Karpas-422 (cell line): ENCODE measurements at regions not wholly inside any gene's neighbourhood (a gene's known extent, or its start where the extent isn't known, plus 50 kb on each side); places are given as distances from the start of the nearest gene placed in this dataset.
A peak's percentile ranks its signal among the peaks of the same experiment; 100 is the strongest.

ENCODE experiments used
- DNase-seq: peaks from one replicate; pipeline ENCODE4 v3.0.0-alpha.2; 2015
- H2AFZ ChIP-seq: fragments of 200-600 bp; sonication (generic); 2 replicates; pipeline ENCODE4 v1.6.1; 2014; ENCODE audit warnings: antibody characterized with exemption, low read length, mixed read lengths
- H3K27ac ChIP-seq: fragments of 200-600 bp; sonication (generic); 2 replicates; pipeline ENCODE4 v1.5.1; 2014; ENCODE audit warnings: mild to moderate bottlenecking, low read length, moderate library complexity
- H3K27me3 ChIP-seq: fragments of 200-600 bp; sonication (generic); 2 replicates; pipeline ENCODE4 v1.6.1; 2014; ENCODE audit warnings: low read length, mixed read lengths
- H3K36me3 ChIP-seq: fragments of 200-600 bp; sonication (generic); 2 replicates; pipeline ENCODE4 v1.6.1; 2014; ENCODE audit warnings: low read length, mixed read lengths; ENCODE audit not compliant: insufficient read depth
- H3K4me1 ChIP-seq: fragments of 200-600 bp; sonication (generic); 2 replicates; pipeline ENCODE4 v1.6.1; 2014; ENCODE audit warnings: mild to moderate bottlenecking, low read length, mixed read lengths
- H3K4me2 ChIP-seq: fragments of 200-600 bp; sonication (generic); 2 replicates; pipeline ENCODE4 v1.6.1; 2014; ENCODE audit warnings: low read length, low read depth, mild to moderate bottlenecking; ENCODE audit not compliant: poor library complexity, severe bottlenecking
- H3K4me3 ChIP-seq: fragments of 200-600 bp; sonication (generic); 2 replicates; pipeline ENCODE4 v1.5.1; 2014; ENCODE audit warnings: mild to moderate bottlenecking, antibody characterized with exemption, low read length, mixed read lengths
- H3K79me2 ChIP-seq: fragments of 200-600 bp; sonication (generic); 2 replicates; pipeline ENCODE4 v1.6.1; 2014; ENCODE audit warnings: mild to moderate bottlenecking, low read length, mixed read lengths
- H3K9ac ChIP-seq: fragments of 200-600 bp; sonication (generic); 2 replicates; pipeline ENCODE4 v1.6.0; 2014; ENCODE audit warnings: low read length
- H3K9me2 ChIP-seq: fragments of 200-600 bp; sonication (generic), shearing (Covaris generic); replicated peaks from 2 replicates; pipeline ENCODE4 v1.6.0; 2014; ENCODE audit warnings: mild to moderate bottlenecking, low read length, moderate library complexity; ENCODE audit not compliant: insufficient read depth
- H3K9me3 ChIP-seq: fragments of 300-700, 200-600 bp; sonication (generic); 2 replicates; pipeline ENCODE4 v1.6.1; 2014; ENCODE audit warnings: low read length, mixed read lengths
- H4K20me1 ChIP-seq: fragments of 200-600 bp; sonication (generic); 2 replicates; pipeline ENCODE4 v1.6.1; 2014; ENCODE audit warnings: mild to moderate bottlenecking, antibody characterized with exemption, low read length, low read depth; ENCODE audit not compliant: insufficient read depth

- H3K9ac ChIP-seq, result no peak overlapping the region
- DNase-seq, result no peak
- H3K27ac ChIP-seq, result no peak overlapping the region
- H4K20me1 ChIP-seq, result no peaks in the 10 kb centered on the region
- H3K4me2 ChIP-seq, result no peak overlapping the region
- no peak overlapping the region for H3K4me3 ChIP-seq
- H3K9me3 ChIP-seq, result no peaks in the 10 kb centered on the region
- no peaks in the 10 kb centered on the region for H3K79me2 ChIP-seq
- H2AFZ ChIP-seq, result 0 out of 2 replicates have a peak overlapping the region, but pooled peaks have one; percentile 13
- H3K4me1 ChIP-seq, result no peaks in the 10 kb centered on the region
- no peaks in the 10 kb centered on the region for H3K27me3 ChIP-seq
- no peaks in the 10 kb centered on the region for H3K36me3 ChIP-seq
- no peaks in the 10 kb centered on the region for H3K9me2 ChIP-seq
Measured at GRCh38 chr12:70101064-70101463, 142.2 kb upstream of the CNOT2 start.

GRCh38 chr12:70106347-70106746 is 136.9 kb upstream of the CNOT2 start:
- H3K9ac ChIP-seq, result no peak overlapping the region
- H3K27me3 ChIP-seq, result no peaks in the 10 kb centered on the region
- no peak for DNase-seq
- H3K4me3 ChIP-seq, result no peak overlapping the region
- no peak overlapping the region for H3K4me2 ChIP-seq
- H3K27ac ChIP-seq, result no peak overlapping the region
- peaks cover 27% of the 10 kb centered on the region for H3K9me3 ChIP-seq
- H2AFZ ChIP-seq, result 0 out of 2 replicates have a peak overlapping the region, but pooled peaks have one; percentile 12
- no peaks in the 10 kb centered on the region for H3K9me2 ChIP-seq
- H3K4me1 ChIP-seq, result no peaks in the 10 kb centered on the region
- no peaks in the 10 kb centered on the region for H3K79me2 ChIP-seq
- no peaks in the 10 kb centered on the region for H4K20me1 ChIP-seq
- no peaks in the 10 kb centered on the region for H3K36me3 ChIP-seq

- no peak overlapping the region for H3K4me3 ChIP-seq
- no peak overlapping the region for H3K9ac ChIP-seq
- no peak overlapping the region for H2AFZ ChIP-seq
- no peak overlapping the region for H3K27ac ChIP-seq
- H3K4me1 ChIP-seq, result no peaks in the 10 kb centered on the region
- no peaks in the 10 kb centered on the region for H3K27me3 ChIP-seq
- H3K9me2 ChIP-seq, result no peaks in the 10 kb centered on the region
- peaks cover 32% of the 10 kb centered on the region for H3K9me3 ChIP-seq
- H4K20me1 ChIP-seq, result no peaks in the 10 kb centered on the region
- no peaks in the 10 kb centered on the region for H3K79me2 ChIP-seq
- no peaks in the 10 kb centered on the region for H3K36me3 ChIP-seq
- no peak overlapping the region for H3K4me2 ChIP-seq
- DNase-seq, result peak; percentile 76
Measured at GRCh38 chr12:70110085-70110484, 133.1 kb upstream of the CNOT2 start.

- Histone ChIP-seq H3K9me3 (no peaks in the 10 kb centered on the region), H3K27me3 (no peaks in the 10 kb centered on the region), H3K9me2 (no peaks in the 10 kb centered on the region), H4K20me1 (no peaks in the 10 kb centered on the region), H3K4me1 (peaks cover 12% of the 10 kb centered on the region), H3K9ac (no peak overlapping the region), H3K36me3 (no peaks in the 10 kb centered on the region), H3K79me2 (no peaks in the 10 kb centered on the region), H3K4me2 (no peak overlapping the region), H3K4me3 (no peak overlapping the region), H2AFZ (no peak overlapping the region), H3K27ac (no peak overlapping the region)
- no peak for DNase-seq
Measured at GRCh38 chr12:70117670-70118069, 125.6 kb upstream of the CNOT2 start.

- H3K4me2 ChIP-seq, result no peak overlapping the region
- H3K27me3 ChIP-seq, result no peaks in the 10 kb centered on the region
- no peaks in the 10 kb centered on the region for H3K79me2 ChIP-seq
- no peaks in the 10 kb centered on the region for H3K9me2 ChIP-seq
- H3K9ac ChIP-seq, result no peak overlapping the region; the same call in 1 of the 2 replicates
- 0 out of 2 replicates have a peak overlapping the region, but pooled peaks have one; percentile 34 for H2AFZ ChIP-seq
- no peak overlapping the region for H3K4me3 ChIP-seq
- no peaks in the 10 kb centered on the region for H4K20me1 ChIP-seq
- no peaks in the 10 kb centered on the region for H3K9me3 ChIP-seq
- H3K27ac ChIP-seq, result peak overlapping the region; percentile 18; the same call in 1 of the 2 replicates
- peaks cover 23% of the 10 kb centered on the region for H3K4me1 ChIP-seq
- no peak for DNase-seq
- H3K36me3 ChIP-seq, result no peaks in the 10 kb centered on the region
Measured at GRCh38 chr12:70120970-70121369, 122.3 kb upstream of the CNOT2 start.

- Histone ChIP-seq H3K4me2 (no peak overlapping the region), H3K36me3 (no peaks in the 10 kb centered on the region), H3K9me2 (no peaks in the 10 kb centered on the region), H3K9me3 (no peaks in the 10 kb centered on the region), H3K4me3 (no peak overlapping the region), H3K27me3 (no peaks in the 10 kb centered on the region), H3K4me1 (peaks cover 25% of the 10 kb centered on the region), H3K9ac (no peak overlapping the region), H3K27ac (peak overlapping the region; percentile 18; the same call in 1 of the 2 replicates), H4K20me1 (no peaks in the 10 kb centered on the region), H2AFZ (0 out of 2 replicates have a peak overlapping the region, but pooled peaks have one; percentile 34), H3K79me2 (no peaks in the 10 kb centered on the region)
- DNase-seq, result no peak
Measured at GRCh38 chr12:70121562-70121961, 121.7 kb upstream of the CNOT2 start.

GRCh38 chr12:70122804-70123203 is 120.4 kb upstream of the CNOT2 start:
- no peaks in the 10 kb centered on the region for H3K27me3 ChIP-seq
- H3K27ac ChIP-seq, result no peak overlapping the region
- peak overlapping the region; percentile 55; the same call in 1 of the 2 replicates for H2AFZ ChIP-seq
- no peaks in the 10 kb centered on the region for H4K20me1 ChIP-seq
- H3K9ac ChIP-seq, result no peak overlapping the region
- H3K36me3 ChIP-seq, result no peaks in the 10 kb centered on the region
- no peak for DNase-seq
- no peaks in the 10 kb centered on the region for H3K79me2 ChIP-seq
- H3K4me3 ChIP-seq, result no peak overlapping the region
- H3K9me2 ChIP-seq, result no peaks in the 10 kb centered on the region
- peaks cover 36% of the 10 kb centered on the region for H3K4me1 ChIP-seq
- H3K9me3 ChIP-seq, result no peaks in the 10 kb centered on the region
- no peak overlapping the region for H3K4me2 ChIP-seq

GRCh38 chr12:70149013-70149412 is 94.2 kb upstream of the CNOT2 start:
- H3K27me3 ChIP-seq, result no peaks in the 10 kb centered on the region
- H3K9me3 ChIP-seq, result peaks cover 2% of the 10 kb centered on the region; the same call in 1 of the 2 replicates
- no peak overlapping the region for H2AFZ ChIP-seq
- no peaks in the 10 kb centered on the region for H3K4me1 ChIP-seq
- no peak overlapping the region for H3K9ac ChIP-seq
- H3K4me2 ChIP-seq, result no peak overlapping the region
- no peak overlapping the region for H3K4me3 ChIP-seq
- no peaks in the 10 kb centered on the region for H3K79me2 ChIP-seq
- no peak overlapping the region for H3K27ac ChIP-seq
- no peaks in the 10 kb centered on the region for H3K9me2 ChIP-seq
- no peaks in the 10 kb centered on the region for H4K20me1 ChIP-seq
- H3K36me3 ChIP-seq, result no peaks in the 10 kb centered on the region
- no peak for DNase-seq

GRCh38 chr12:70149665-70150064 is 93.6 kb upstream of the CNOT2 start:
- Histone ChIP-seq H2AFZ (no peak overlapping the region), H3K79me2 (no peaks in the 10 kb centered on the region), H4K20me1 (no peaks in the 10 kb centered on the region), H3K9me3 (peaks cover 6% of the 10 kb centered on the region), H3K36me3 (no peaks in the 10 kb centered on the region), H3K4me2 (no peak overlapping the region), H3K27me3 (no peaks in the 10 kb centered on the region), H3K4me1 (no peaks in the 10 kb centered on the region), H3K9me2 (no peaks in the 10 kb centered on the region), H3K9ac (no peak overlapping the region), H3K27ac (no peak overlapping the region), H3K4me3 (no peak overlapping the region)
- no peak for DNase-seq
